ENCODE measurements at regions not wholly inside any gene's neighbourhood (a gene's known extent, or its start where the extent isn't known, plus 50 kb on each side); places are given as distances from the start of the nearest gene placed in this dataset.
A peak's percentile ranks its signal among the peaks of the same experiment; 100 is the strongest.

GRCh38 chr7:108808549-108809266 is 239.0 kb downstream of the DNAJB9 start:
- DNase-seq (ENCODE audit: low read depth): peak; percentile 46
- no peak overlapping the region for H3K4me3 ChIP-seq (ENCODE audit: low read depth, low read length)
- TF ChIP-seq CTCF (conservative IDR thresholded peaks at IDR 0.05; ENCODE audit: low read depth, low read length): no peak

- peak; percentile 48 for DNase-seq (ENCODE audit: low read depth)
Measured at GRCh38 chr7:108809356-108809755, 239.7 kb downstream of the DNAJB9 start.

GRCh38 chr7:108810756-108811385 is 241.2 kb downstream of the DNAJB9 start:
- DNase-seq (ENCODE audit: low read depth): no peak

More at GRCh38 chr7:108809356-108809755, 239.7 kb downstream of the DNAJB9 start:
- H3K4me3 ChIP-seq (ENCODE audit: low read depth, low read length): no peak overlapping the region
- TF ChIP-seq CTCF (conservative IDR thresholded peaks at IDR 0.05; ENCODE audit: low read depth, low read length): no peak

GRCh38 chr7:108813251-108814014 is 243.8 kb downstream of the DNAJB9 start:
- TF ChIP-seq CTCF (conservative IDR thresholded peaks at IDR 0.05; ENCODE audit: low read depth, low read length): no peak
- no peak overlapping the region for H3K4me3 ChIP-seq (ENCODE audit: low read depth, low read length)
- no peak for DNase-seq (ENCODE audit: low read depth)

More at GRCh38 chr7:108810756-108811385, 241.2 kb downstream of the DNAJB9 start:
- H3K4me3 ChIP-seq (ENCODE audit: low read depth, low read length): no peak overlapping the region
- TF ChIP-seq CTCF (conservative IDR thresholded peaks at IDR 0.05; ENCODE audit: low read depth, low read length): no peak

- DNase-seq (ENCODE audit: low read depth): no peak
- no peak overlapping the region for H3K4me3 ChIP-seq (ENCODE audit: low read depth, low read length)
- no peak for TF ChIP-seq CTCF (conservative IDR thresholded peaks at IDR 0.05; ENCODE audit: low read depth, low read length)
Measured at GRCh38 chr7:108815815-108816214, 246.1 kb downstream of the DNAJB9 start.

- no peak overlapping the region for H3K4me3 ChIP-seq (ENCODE audit: low read depth, low read length)
- no peak for TF ChIP-seq CTCF (conservative IDR thresholded peaks at IDR 0.05; ENCODE audit: low read depth, low read length)
- no peak for DNase-seq (ENCODE audit: low read depth)
Measured at GRCh38 chr7:108818742-108819141, 249.1 kb downstream of the DNAJB9 start.
